Activated CD4-positive, alpha-beta T cell treated with anti-CD3 and anti-CD28 coated beads, Interleukin-2, amount 10 ng/mL, durations not matched to agents 7 days and 5 days (primary cell): ENCODE measurements at regions not wholly inside any gene's neighbourhood (a gene's known extent, or its start where the extent isn't known, plus 50 kb on each side); places are given as distances from the start of the nearest gene placed in this dataset.

ENCODE experiments used
- CTCF ChIA-PET: fragments of 350-600 bp; sonication (Branson Sonifier 250); formaldehyde crosslinking; loops from one replicate; lab custom pipeline; 2021; ENCODE audit warnings: antibody characterized with exemption; lab: Charles Lee
- POLR2A ChIA-PET: fragments of 350-600 bp; sonication (Branson Sonifier 250); formaldehyde crosslinking; loops from one replicate; lab custom pipeline; 2021; ENCODE audit warnings: antibody characterized with exemption; lab: Charles Lee
- DNase-seq: peaks from one replicate; pipeline ENCODE4 v3.0.0-alpha.2; 2020
- H3K27ac Mint-ChIP-seq: one replicate; pipeline ENCODE4 v1.8.0; 2021; ENCODE audit warnings: mild to moderate bottlenecking, moderate library complexity, mixed read lengths
- H3K27me3 Mint-ChIP-seq: one replicate; pipeline ENCODE4 v1.8.0; 2021; ENCODE audit warnings: mixed read lengths
- H3K36me3 Mint-ChIP-seq: one replicate; pipeline ENCODE4 v1.8.0; 2021; ENCODE audit warnings: low read depth, mixed read lengths
- H3K4me1 Mint-ChIP-seq: one replicate; pipeline ENCODE4 v1.8.0; 2021; ENCODE audit warnings: mixed read lengths
- H3K4me3 Mint-ChIP-seq: one replicate; pipeline ENCODE4 v1.8.0; 2021; ENCODE audit warnings: mild to moderate bottlenecking, moderate library complexity, mixed read lengths
- H3K9me3 Mint-ChIP-seq: one replicate; pipeline ENCODE4 v1.8.0; 2021; ENCODE audit warnings: mixed read lengths

GRCh38 chr7:97601931-97602457 is 129.9 kb upstream of the TAC1 start:
- DNase-seq: no peak
- Mint-ChIP-seq H3K4me1 (peaks cover 5% of the 10 kb centered on the region), H3K9me3 (no peaks in the 10 kb centered on the region), H3K36me3 (no peaks in the 10 kb centered on the region), H3K27me3 (no peaks in the 10 kb centered on the region), H3K4me3 (no peak overlapping the region), H3K27ac (no peak overlapping the region)
- ChIA-PET CTCF (no interaction called here), POLR2A (no interaction called here)

GRCh38 chr7:97620495-97620894 is 111.4 kb upstream of the TAC1 start:
- CTCF ChIA-PET: no interaction called here
- Mint-ChIP-seq H3K27ac (no peak overlapping the region), H3K36me3 (no peaks in the 10 kb centered on the region), H3K4me1 (no peaks in the 10 kb centered on the region), H3K9me3 (no peaks in the 10 kb centered on the region), H3K27me3 (peaks cover 2% of the 10 kb centered on the region), H3K4me3 (no peak overlapping the region)
- POLR2A ChIA-PET: no interaction called here
- no peak for DNase-seq

- no peak overlapping the region for H3K4me3 Mint-ChIP-seq
- DNase-seq: no peak
- no peak overlapping the region for H3K27ac Mint-ChIP-seq
- POLR2A ChIA-PET: no interaction called here
- peaks cover 2% of the 10 kb centered on the region for H3K27me3 Mint-ChIP-seq
- no peaks in the 10 kb centered on the region for H3K4me1 Mint-ChIP-seq
- no peaks in the 10 kb centered on the region for H3K36me3 Mint-ChIP-seq
- CTCF ChIA-PET: no interaction called here
- no peaks in the 10 kb centered on the region for H3K9me3 Mint-ChIP-seq
These were observed 108.6 kb upstream of the TAC1 start for GRCh38 chr7:97623333-97623732.

- H3K9me3 Mint-ChIP-seq: no peaks in the 10 kb centered on the region
- H3K4me3 Mint-ChIP-seq: no peak overlapping the region
- no peaks in the 10 kb centered on the region for H3K27me3 Mint-ChIP-seq
- H3K36me3 Mint-ChIP-seq: no peaks in the 10 kb centered on the region
- ChIA-PET CTCF (no interaction called here), POLR2A (no interaction called here)
- no peak overlapping the region for H3K27ac Mint-ChIP-seq
- DNase-seq: no peak
- no peaks in the 10 kb centered on the region for H3K4me1 Mint-ChIP-seq
These were observed 101.8 kb upstream of the TAC1 start for GRCh38 chr7:97630116-97630515.

- CTCF ChIA-PET: no interaction called here
These were observed 96.3 kb upstream of the TAC1 start for GRCh38 chr7:97635622-97636021.

GRCh38 chr7:97639036-97639435 is 92.8 kb upstream of the TAC1 start:
- no peak overlapping the region for H3K4me3 Mint-ChIP-seq
- ChIA-PET CTCF (no interaction called here), POLR2A (no interaction called here)
- H3K9me3 Mint-ChIP-seq: peaks cover 2% of the 10 kb centered on the region
- no peak overlapping the region for H3K27ac Mint-ChIP-seq
- no peaks in the 10 kb centered on the region for H3K36me3 Mint-ChIP-seq
- no peaks in the 10 kb centered on the region for H3K4me1 Mint-ChIP-seq
- DNase-seq: no peak
- no peaks in the 10 kb centered on the region for H3K27me3 Mint-ChIP-seq

More at GRCh38 chr7:97635622-97636021, 96.3 kb upstream of the TAC1 start:
- H3K4me3 Mint-ChIP-seq: no peak overlapping the region
- no peaks in the 10 kb centered on the region for H3K9me3 Mint-ChIP-seq
- H3K27me3 Mint-ChIP-seq: no peaks in the 10 kb centered on the region
- no peaks in the 10 kb centered on the region for H3K36me3 Mint-ChIP-seq
- POLR2A ChIA-PET: no interaction called here
- H3K4me1 Mint-ChIP-seq: no peaks in the 10 kb centered on the region
- H3K27ac Mint-ChIP-seq: no peak overlapping the region
- DNase-seq: no peak

- ChIA-PET POLR2A (no interaction called here), CTCF (no interaction called here)
- no peak overlapping the region for H3K27ac Mint-ChIP-seq
- DNase-seq: no peak
- no peaks in the 10 kb centered on the region for H3K9me3 Mint-ChIP-seq
- H3K4me3 Mint-ChIP-seq: no peak overlapping the region
- no peaks in the 10 kb centered on the region for H3K36me3 Mint-ChIP-seq
- H3K4me1 Mint-ChIP-seq: no peaks in the 10 kb centered on the region
- no peaks in the 10 kb centered on the region for H3K27me3 Mint-ChIP-seq
These were observed 72.4 kb upstream of the TAC1 start for GRCh38 chr7:97659363-97660045.

- H3K36me3 Mint-ChIP-seq: no peaks in the 10 kb centered on the region
- no peak overlapping the region for H3K4me3 Mint-ChIP-seq
- no peaks in the 10 kb centered on the region for H3K9me3 Mint-ChIP-seq
- DNase-seq: no peak
- ChIA-PET POLR2A (no interaction called here), CTCF (no interaction called here)
- H3K27ac Mint-ChIP-seq: no peak overlapping the region
- H3K27me3 Mint-ChIP-seq: peaks cover 8% of the 10 kb centered on the region
- H3K4me1 Mint-ChIP-seq: no peaks in the 10 kb centered on the region
These were observed 64.5 kb upstream of the TAC1 start for GRCh38 chr7:97667359-97667758.

GRCh38 chr7:97671571-97671970 is 60.3 kb upstream of the TAC1 start:
- Mint-ChIP-seq H3K36me3 (no peaks in the 10 kb centered on the region), H3K4me3 (no peak overlapping the region), H3K27me3 (peaks cover 3% of the 10 kb centered on the region), H3K4me1 (no peaks in the 10 kb centered on the region), H3K9me3 (no peaks in the 10 kb centered on the region), H3K27ac (no peak overlapping the region)
- CTCF ChIA-PET: no interaction called here
- no peak for DNase-seq
- POLR2A ChIA-PET: no interaction called here

GRCh38 chr7:97680622-97681021 is 51.3 kb upstream of the TAC1 start:
- no peaks in the 10 kb centered on the region for H3K9me3 Mint-ChIP-seq
- no peaks in the 10 kb centered on the region for H3K36me3 Mint-ChIP-seq
- no peak overlapping the region for H3K4me3 Mint-ChIP-seq
- POLR2A ChIA-PET: no interaction called here
- DNase-seq: no peak
- CTCF ChIA-PET: no interaction called here
- H3K27ac Mint-ChIP-seq: no peak overlapping the region
- peaks cover 3% of the 10 kb centered on the region for H3K27me3 Mint-ChIP-seq
- no peaks in the 10 kb centered on the region for H3K4me1 Mint-ChIP-seq
